ENCODE measurements at regions not wholly inside any gene's neighbourhood (a gene's known extent, or its start where the extent isn't known, plus 50 kb on each side); places are given as distances from the start of the nearest gene placed in this dataset.

DNA sequence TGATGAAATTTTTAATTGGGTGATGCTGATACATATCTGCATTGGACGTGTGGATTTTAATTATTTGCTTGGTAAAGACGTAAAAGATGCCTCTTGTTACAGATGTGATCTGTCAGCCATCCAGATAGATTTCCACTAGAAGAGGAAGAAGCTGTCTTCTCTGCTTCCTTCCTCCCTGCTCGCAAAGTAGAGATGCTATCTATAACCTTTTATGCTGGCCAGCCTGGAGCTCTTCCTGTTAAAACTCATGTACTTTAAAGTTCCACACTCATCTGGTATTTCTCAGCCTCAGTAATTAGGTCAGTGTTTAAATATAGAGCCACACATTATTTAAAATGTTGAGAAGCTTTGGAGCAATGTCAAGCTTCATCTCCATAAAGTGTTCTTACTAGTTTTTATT lies 51.2 kb upstream of the TMEM229A start:
- TF ChIP-seq GATA2 (IDR thresholded peaks at IDR 0.05; ENCODE audit: low read depth, low read length): peak; percentile 98
- peak; percentile 98 for TF ChIP-seq GATA3 (IDR thresholded peaks at IDR 0.05; ENCODE audit: low read depth, low read length)

Data from SH-SY5Y (cell line).